Mucosa of rectum (tissue), 2 donors: ENCODE measurements at regions not wholly inside any gene's neighbourhood (a gene's known extent, or its start where the extent isn't known, plus 50 kb on each side); places are given as distances from the start of the nearest gene placed in this dataset.

Experiments
- H3K27ac ChIP-seq, 2 donors: one replicate each; pipeline ENCODE4 v1.7.0; 2013; ENCODE audit warnings: inconsistent platforms in 2 of 2, low read depth in 2 of 2, low read length in 2 of 2
- H3K27me3 ChIP-seq, 2 donors: one replicate each; pipeline ENCODE4 v1.7.0; 2013; ENCODE audit warnings: low read length in 2 of 2; ENCODE audit not compliant: control insufficient read depth in 2 of 2, insufficient read depth in 2 of 2
- H3K36me3 ChIP-seq, 2 donors: one replicate each; pipeline ENCODE4 v1.7.0; 2013; ENCODE audit warnings: low read length in 2 of 2; ENCODE audit not compliant: control insufficient read depth in 2 of 2, insufficient read depth in 2 of 2
- H3K4me1 ChIP-seq, 2 donors: one replicate each; pipeline ENCODE4 v1.7.0; 2013; ENCODE audit warnings: low read length in 2 of 2, mild to moderate bottlenecking in 1 of 2; ENCODE audit not compliant: control insufficient read depth in 2 of 2, insufficient read depth in 2 of 2
- H3K4me3 ChIP-seq, 2 donors: one replicate each; pipeline ENCODE4 v1.7.0; 2013; ENCODE audit warnings: low read length in 2 of 2
- H3K9ac ChIP-seq, 2 donors: one replicate each; pipeline ENCODE4 v1.7.0; 2013; ENCODE audit warnings: low read length in 2 of 2, low read depth in 1 of 2, mild to moderate bottlenecking in 1 of 2
- H3K9me3 ChIP-seq, 2 donors: one replicate each; pipeline ENCODE4 v1.7.0; 2013; ENCODE audit warnings: low read length in 2 of 2; ENCODE audit not compliant: control insufficient read depth in 2 of 2
- donor health status: healthy.
- donor health status: Normal muscosa, but diverticular disease.

DNA sequence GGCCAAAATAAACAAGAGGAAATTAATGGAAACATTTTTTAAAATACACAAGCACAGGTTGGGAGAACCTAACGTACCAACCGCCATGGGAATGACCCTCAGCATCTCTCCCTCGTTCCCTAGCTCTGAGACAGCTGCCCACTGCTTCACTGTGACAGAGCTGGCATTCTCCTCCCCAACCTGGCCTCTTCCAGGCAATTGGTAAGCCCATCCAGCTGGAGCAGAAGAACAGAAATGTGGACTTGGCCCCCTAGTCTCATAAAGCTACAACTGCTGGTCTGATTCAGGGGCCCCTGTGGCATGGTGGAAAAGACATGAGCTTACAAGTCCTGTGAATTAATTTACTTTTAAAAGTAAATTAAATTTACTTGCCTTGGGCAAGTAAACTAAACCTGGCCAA, 245.1 kb downstream of the PTTG2 start:
- Histone ChIP-seq H3K9me3 (no peaks in the 10 kb centered on the region), H3K36me3 (no peaks in the 10 kb centered on the region), H3K4me1 (peaks cover 3 to 6% of the 10 kb centered on the region in 2 donors), H3K27ac (no peak overlapping the region), H3K27me3 (no peaks in the 10 kb centered on the region), H3K4me3 (no peak overlapping the region), H3K9ac (no peak overlapping the region)

- H3K9me3 ChIP-seq: no peaks in the 10 kb centered on the region
- no peak overlapping the region for H3K9ac ChIP-seq
- H3K27ac ChIP-seq: no peak overlapping the region
- no peak overlapping the region for H3K4me3 ChIP-seq
- no peaks in the 10 kb centered on the region for H3K27me3 ChIP-seq
- no peaks in the 10 kb centered on the region for H3K36me3 ChIP-seq
- peaks cover under 1 to 6% of the 10 kb centered on the region in 2 donors for H3K4me1 ChIP-seq
Observed at GRCh38 chr4:38207110-38207457, 246.9 kb downstream of the PTTG2 start.

DNA sequence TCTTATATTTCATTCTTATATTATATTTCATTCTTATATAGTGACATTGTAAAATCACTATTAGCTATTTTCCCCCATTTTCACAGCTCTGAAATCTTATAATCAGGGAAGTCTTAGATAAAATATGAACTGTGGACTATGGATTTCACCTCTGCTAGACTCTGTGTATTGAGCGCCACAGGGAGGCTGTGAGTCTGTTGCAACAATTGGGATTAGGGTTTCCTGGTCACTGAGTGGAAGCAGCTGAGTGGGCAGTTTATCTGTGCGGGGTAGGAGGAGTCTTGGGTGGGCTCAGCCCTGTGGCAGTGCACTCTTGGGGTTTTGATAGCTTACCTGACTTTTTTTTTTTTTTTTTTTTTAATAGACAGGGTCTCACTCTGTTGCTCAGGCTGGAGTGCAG, 249.5 kb downstream of the PTTG2 start:
- H3K4me1 ChIP-seq: no peaks in the 10 kb centered on the region
- H3K27ac ChIP-seq: no peak overlapping the region

DNA sequence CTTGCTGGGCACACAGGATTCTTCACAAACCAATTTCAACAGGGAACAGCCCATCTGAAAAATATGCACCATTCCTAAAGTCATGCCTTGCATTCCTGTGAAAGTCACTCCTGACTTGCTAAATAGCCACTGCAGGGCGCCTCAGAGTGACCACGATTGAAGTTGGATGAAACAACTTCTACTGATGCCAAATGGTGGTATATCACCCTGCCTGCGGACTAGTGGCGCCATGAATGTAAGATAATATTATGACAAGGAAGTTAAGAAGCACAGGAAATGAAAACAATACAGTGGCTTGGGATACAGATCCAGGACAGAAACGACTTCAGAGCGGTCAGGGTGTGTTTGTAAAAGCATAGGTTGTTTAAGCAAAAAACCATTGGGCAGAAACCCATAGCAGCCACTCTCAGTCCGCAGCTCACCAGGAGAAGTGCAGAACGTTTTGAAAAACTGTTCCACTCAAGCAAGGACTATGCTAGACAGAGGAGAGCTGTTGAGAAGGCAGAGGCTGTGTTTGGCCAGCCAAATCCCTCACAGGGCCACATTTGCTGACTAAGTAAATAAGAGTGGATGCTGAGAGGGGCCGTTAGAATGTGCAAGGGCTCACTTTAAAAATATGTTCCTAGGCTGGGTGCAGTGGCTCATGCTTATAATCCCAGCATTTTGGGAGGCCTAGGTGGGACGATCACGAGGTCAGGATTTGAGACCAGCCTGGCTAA, 250.4 kb downstream of the PTTG2 start:
- Histone ChIP-seq H3K36me3 (no peaks in the 10 kb centered on the region), H3K27me3 (no peaks in the 10 kb centered on the region), H3K4me1 (no peaks in the 10 kb centered on the region), H3K27ac (no peak overlapping the region), H3K4me3 (no peak overlapping the region), H3K9me3 (peaks cover 0 to 5% of the 10 kb centered on the region in 2 donors), H3K9ac (no peak overlapping the region)

More for the DNA sequence above, 249.5 kb downstream of the PTTG2 start:
- Histone ChIP-seq H3K4me3 (no peak overlapping the region), H3K36me3 (no peaks in the 10 kb centered on the region), H3K9me3 (peaks cover 0 to under 1% of the 10 kb centered on the region in 2 donors), H3K9ac (no peak overlapping the region), H3K27me3 (no peaks in the 10 kb centered on the region)

DNA sequence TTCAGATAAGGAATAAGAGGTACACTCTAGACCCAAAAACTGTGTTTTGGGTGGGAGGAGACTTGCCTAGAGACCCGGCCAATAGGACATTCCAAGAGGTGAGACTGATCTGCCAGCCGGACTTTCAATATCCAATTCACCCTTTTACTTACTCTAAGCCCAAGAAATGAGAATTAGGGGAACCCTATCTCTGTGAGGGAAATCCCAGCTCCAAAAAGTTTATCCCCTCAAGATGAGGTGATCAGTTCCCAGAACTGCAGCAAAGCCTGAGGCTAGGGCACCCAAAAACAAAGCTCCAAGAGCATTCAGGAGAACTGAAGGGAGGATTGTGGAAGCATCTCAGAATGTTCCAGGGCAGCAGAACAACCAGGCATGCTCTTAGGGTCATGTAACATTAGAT, 251.7 kb downstream of the PTTG2 start:
- H3K27me3 ChIP-seq: no peaks in the 10 kb centered on the region
- H3K4me1 ChIP-seq: no peaks in the 10 kb centered on the region
- no peak overlapping the region for H3K4me3 ChIP-seq
- H3K9ac ChIP-seq: no peak overlapping the region
- peak overlapping the region in 1 of 2 donors; percentile 36 for H3K27ac ChIP-seq
- H3K9me3 ChIP-seq: peaks cover 0 to 6% of the 10 kb centered on the region in 2 donors
- no peaks in the 10 kb centered on the region for H3K36me3 ChIP-seq

GRCh38 chr4:38213083-38213805, 253.0 kb downstream of the PTTG2 start:
- Histone ChIP-seq H3K27ac (no peak overlapping the region), H3K27me3 (no peaks in the 10 kb centered on the region), H3K9me3 (peaks cover 0 to 6% of the 10 kb centered on the region in 2 donors), H3K4me3 (no peak overlapping the region), H3K4me1 (no peaks in the 10 kb centered on the region), H3K9ac (no peak overlapping the region), H3K36me3 (no peaks in the 10 kb centered on the region)

- no peaks in the 10 kb centered on the region for H3K9me3 ChIP-seq
- no peak overlapping the region for H3K9ac ChIP-seq
- H3K27ac ChIP-seq: peak overlapping the region; percentile 75 to 76
- H3K4me1 ChIP-seq: peaks cover 21% of the 10 kb centered on the region in 2 donors
- no peaks in the 10 kb centered on the region for H3K27me3 ChIP-seq
- H3K4me3 ChIP-seq: no peak overlapping the region
- no peaks in the 10 kb centered on the region for H3K36me3 ChIP-seq
Observed at GRCh38 chr4:38222892-38223291, 262.7 kb downstream of the PTTG2 start.

GRCh38 chr4:38223306-38223705, 263.1 kb downstream of the PTTG2 start:
- no peak overlapping the region for H3K4me3 ChIP-seq
- no peak overlapping the region for H3K9ac ChIP-seq
- no peaks in the 10 kb centered on the region for H3K9me3 ChIP-seq
- H3K27me3 ChIP-seq: no peaks in the 10 kb centered on the region
- H3K27ac ChIP-seq: peak overlapping the region; percentile 75 to 76
- no peaks in the 10 kb centered on the region for H3K36me3 ChIP-seq
- peaks cover 21% of the 10 kb centered on the region in 2 donors for H3K4me1 ChIP-seq

- no peak overlapping the region for H3K4me3 ChIP-seq
- no peaks in the 10 kb centered on the region for H3K36me3 ChIP-seq
- H3K4me1 ChIP-seq: peaks cover 21% of the 10 kb centered on the region in 2 donors
- H3K9me3 ChIP-seq: no peaks in the 10 kb centered on the region
- H3K27ac ChIP-seq: peak overlapping the region; percentile 75 to 76
- no peak overlapping the region for H3K9ac ChIP-seq
- H3K27me3 ChIP-seq: no peaks in the 10 kb centered on the region
Observed at GRCh38 chr4:38223782-38224236, 263.6 kb downstream of the PTTG2 start.

- Histone ChIP-seq H3K9me3 (no peaks in the 10 kb centered on the region), H3K4me1 (peaks cover 23 to 30% of the 10 kb centered on the region in 2 donors), H3K27ac (peak overlapping the region; percentile 75 to 76), H3K4me3 (no peak overlapping the region), H3K36me3 (no peaks in the 10 kb centered on the region), H3K9ac (no peak overlapping the region), H3K27me3 (no peaks in the 10 kb centered on the region)
Observed at GRCh38 chr4:38224850-38225249, 264.7 kb downstream of the PTTG2 start.
